GM13976 (cell line): ENCODE measurements at regions not wholly inside any gene's neighbourhood (a gene's known extent, or its start where the extent isn't known, plus 50 kb on each side); places are given as distances from the start of the nearest gene placed in this dataset.
A peak's percentile ranks its signal among the peaks of the same experiment; 100 is the strongest.

Experiments used
- DNase-seq: peaks from one replicate; pipeline ENCODE4 v3.0.0; 2012; ENCODE audit warnings: low spot score
- in situ Hi-C: fragments of 300-500 bp; cut with MboI; formaldehyde crosslinking; loops from one replicate; pipeline ENCODE4 v1.12.0; 2022; ENCODE audit warnings: low sequenced_read_pairs, mixed read lengths, inconsistent platforms; ENCODE audit not compliant: unreplicated experiment
- TF ChIP-seq, protein P1 (sequence below): IDR thresholded peaks from 2 replicates; pipeline ENCODE4 v1.5.1; 2012; ENCODE audit warnings: borderline replicate concordance, mild to moderate bottlenecking; ENCODE audit not compliant: insufficient read depth; ENCODE audit errors: extremely low read depth, missing control alignments, control extremely low read depth

DNA sequence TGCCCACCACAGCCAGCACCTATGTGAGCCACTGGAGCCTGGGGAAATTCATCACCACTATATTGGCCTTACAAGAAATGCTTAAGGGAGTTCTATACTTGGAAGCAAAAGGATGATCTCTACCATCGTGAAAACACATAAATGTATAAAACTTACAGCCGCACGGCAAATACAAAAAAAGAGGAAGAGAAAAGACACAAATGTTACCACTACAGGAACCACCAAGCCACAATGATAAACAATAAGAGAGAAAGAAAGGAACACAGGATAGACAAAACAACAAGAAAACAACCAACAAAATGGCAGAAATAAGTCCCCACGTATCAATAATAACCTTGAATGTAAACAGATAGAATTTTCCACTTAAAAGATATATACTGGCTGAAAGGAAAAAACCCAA lies 267.5 kb downstream of the TMEM121 start:
- DNase-seq: no peak
- in situ Hi-C loops: no loop called here
- TF ChIP-seq, protein P1, sequence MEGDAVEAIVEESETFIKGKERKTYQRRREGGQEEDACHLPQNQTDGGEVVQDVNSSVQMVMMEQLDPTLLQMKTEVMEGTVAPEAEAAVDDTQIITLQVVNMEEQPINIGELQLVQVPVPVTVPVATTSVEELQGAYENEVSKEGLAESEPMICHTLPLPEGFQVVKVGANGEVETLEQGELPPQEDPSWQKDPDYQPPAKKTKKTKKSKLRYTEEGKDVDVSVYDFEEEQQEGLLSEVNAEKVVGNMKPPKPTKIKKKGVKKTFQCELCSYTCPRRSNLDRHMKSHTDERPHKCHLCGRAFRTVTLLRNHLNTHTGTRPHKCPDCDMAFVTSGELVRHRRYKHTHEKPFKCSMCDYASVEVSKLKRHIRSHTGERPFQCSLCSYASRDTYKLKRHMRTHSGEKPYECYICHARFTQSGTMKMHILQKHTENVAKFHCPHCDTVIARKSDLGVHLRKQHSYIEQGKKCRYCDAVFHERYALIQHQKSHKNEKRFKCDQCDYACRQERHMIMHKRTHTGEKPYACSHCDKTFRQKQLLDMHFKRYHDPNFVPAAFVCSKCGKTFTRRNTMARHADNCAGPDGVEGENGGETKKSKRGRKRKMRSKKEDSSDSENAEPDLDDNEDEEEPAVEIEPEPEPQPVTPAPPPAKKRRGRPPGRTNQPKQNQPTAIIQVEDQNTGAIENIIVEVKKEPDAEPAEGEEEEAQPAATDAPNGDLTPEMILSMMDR: no peak

GRCh38 chr14:105797546-105797945 lies 271.2 kb downstream of the TMEM121 start:
- no peak for DNase-seq
- in situ Hi-C loops: no loop called here
- TF ChIP-seq, protein P1: no peak

DNA sequence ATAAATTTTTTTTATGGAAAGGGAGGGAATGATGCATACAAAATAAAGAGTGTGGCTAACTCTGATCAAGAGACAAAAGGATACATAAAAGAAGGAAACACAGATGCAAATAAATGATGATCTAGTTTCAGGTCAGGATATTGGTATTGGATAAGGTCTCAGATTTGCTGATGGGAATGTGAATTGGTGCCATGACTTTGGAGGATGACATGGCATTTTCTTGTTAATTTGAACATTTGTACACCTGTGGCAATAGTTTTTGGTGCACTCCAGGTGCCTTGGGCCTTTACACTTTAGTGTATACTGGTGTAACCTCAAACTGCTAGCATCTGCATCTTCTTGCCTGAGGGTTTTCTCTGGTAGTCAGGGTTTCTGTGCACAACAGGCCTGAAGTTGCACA lies 279.3 kb downstream of the TMEM121 start:
- TF ChIP-seq, protein P1: no peak
- no peak for DNase-seq
- in situ Hi-C loops: no loop called here

- DNase-seq: no peak
- in situ Hi-C loops: no loop called here
- TF ChIP-seq, protein P1: no peak
Observed at GRCh38 chr14:105806568-105806967, 280.2 kb downstream of the TMEM121 start.

DNA sequence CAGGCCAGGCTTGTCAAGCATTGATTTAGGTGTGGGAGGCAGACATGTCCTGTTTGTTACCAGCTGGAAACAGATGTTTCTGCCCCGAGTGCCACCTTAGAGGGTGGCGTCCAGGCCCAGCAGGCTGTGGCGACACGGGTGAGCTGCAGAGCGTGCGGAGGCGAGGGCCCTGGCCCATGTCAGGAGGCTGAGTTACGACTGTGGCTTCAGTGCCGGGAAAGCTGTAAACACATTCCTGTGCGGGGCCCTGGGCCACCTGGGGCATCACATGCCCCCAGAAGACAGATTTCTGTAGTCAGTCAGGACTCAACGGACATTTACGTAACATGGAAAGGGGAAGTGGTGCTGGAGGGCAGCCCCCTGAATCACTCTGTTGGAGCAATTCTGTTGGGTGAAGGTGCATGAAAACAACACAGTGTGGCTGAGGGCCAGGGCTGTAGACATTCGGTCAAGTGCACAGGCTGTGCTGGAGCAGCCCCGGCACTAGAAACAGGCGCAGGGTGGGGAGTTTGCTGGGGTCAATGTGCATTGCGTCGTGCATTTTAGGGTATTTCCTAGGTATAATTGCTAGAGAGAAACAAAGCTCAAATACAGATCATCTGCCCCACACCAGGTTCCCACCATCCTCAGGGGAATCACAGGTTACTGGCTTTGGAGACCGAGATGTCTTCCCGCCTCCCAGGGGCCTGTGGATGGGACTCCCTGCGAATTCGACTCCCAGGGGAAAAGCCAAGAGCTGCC lies 291.8 kb downstream of the TMEM121 start:
- DNase-seq: peak; percentile 50
- in situ Hi-C loops: no loop called here
- TF ChIP-seq, protein P1: no peak

DNA sequence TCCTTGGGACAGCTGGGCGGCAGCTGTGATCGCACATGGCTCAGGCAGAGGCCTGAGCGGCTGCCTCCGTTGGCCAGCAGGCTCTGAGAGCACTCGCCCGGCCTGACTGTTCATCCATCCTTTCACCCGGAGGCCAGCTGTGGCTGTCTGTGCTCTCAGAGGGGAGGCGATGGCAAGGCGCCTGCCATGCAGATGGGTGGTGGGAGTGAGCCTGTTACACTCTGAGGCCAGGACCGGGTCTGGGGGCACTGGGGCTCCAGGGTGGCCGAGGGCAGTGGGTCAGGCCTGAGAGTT lies 292.3 kb downstream of the TMEM121 start:
- peak; percentile 41 for DNase-seq
- TF ChIP-seq, protein P1: no peak
- in situ Hi-C loops: no loop called here
